AG10803 (cell line): ENCODE measurements at regions not wholly inside any gene's neighbourhood (a gene's known extent, or its start where the extent isn't known, plus 50 kb on each side); places are given as distances from the start of the nearest gene placed in this dataset.

Source experiments
- DNase-seq: peaks from one replicate; pipeline ENCODE4 v3.0.0; 2010; ENCODE audit warnings: low read depth
- H3K4me3 ChIP-seq: 2 replicates; pipeline ENCODE4 v1.5.1; 2011; ENCODE audit warnings: mild to moderate bottlenecking, low read length, control low read depth
- TF ChIP-seq, protein P1 (sequence below): conservative IDR thresholded peaks from 2 replicates; pipeline ENCODE4 v1.5.1; 2011; ENCODE audit warnings: mild to moderate bottlenecking, low read length, control low read depth, inconsistent platforms

DNA sequence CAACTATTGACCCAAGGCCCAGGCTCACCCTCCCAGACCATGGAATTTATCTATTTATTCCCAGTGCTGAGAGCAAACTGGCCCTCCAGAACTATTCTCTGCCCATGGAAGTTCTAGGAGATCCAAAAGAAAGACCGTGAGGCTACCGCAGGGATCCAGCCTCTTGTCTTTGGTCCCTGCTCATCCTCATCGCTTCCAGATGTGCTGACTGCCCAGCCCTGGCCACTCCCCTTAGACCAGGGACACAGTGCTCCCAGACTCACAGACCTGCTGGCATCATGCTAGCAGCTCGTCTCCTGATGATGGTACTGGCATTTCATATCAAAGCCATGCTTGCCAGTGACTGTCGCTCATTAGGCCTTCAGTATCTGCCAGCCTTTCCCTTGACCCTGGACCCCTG is 405.7 kb upstream of the PPP2R3A start:
- H3K4me3 ChIP-seq, result no peak overlapping the region
- TF ChIP-seq, protein P1, sequence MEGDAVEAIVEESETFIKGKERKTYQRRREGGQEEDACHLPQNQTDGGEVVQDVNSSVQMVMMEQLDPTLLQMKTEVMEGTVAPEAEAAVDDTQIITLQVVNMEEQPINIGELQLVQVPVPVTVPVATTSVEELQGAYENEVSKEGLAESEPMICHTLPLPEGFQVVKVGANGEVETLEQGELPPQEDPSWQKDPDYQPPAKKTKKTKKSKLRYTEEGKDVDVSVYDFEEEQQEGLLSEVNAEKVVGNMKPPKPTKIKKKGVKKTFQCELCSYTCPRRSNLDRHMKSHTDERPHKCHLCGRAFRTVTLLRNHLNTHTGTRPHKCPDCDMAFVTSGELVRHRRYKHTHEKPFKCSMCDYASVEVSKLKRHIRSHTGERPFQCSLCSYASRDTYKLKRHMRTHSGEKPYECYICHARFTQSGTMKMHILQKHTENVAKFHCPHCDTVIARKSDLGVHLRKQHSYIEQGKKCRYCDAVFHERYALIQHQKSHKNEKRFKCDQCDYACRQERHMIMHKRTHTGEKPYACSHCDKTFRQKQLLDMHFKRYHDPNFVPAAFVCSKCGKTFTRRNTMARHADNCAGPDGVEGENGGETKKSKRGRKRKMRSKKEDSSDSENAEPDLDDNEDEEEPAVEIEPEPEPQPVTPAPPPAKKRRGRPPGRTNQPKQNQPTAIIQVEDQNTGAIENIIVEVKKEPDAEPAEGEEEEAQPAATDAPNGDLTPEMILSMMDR, result no peak

DNA sequence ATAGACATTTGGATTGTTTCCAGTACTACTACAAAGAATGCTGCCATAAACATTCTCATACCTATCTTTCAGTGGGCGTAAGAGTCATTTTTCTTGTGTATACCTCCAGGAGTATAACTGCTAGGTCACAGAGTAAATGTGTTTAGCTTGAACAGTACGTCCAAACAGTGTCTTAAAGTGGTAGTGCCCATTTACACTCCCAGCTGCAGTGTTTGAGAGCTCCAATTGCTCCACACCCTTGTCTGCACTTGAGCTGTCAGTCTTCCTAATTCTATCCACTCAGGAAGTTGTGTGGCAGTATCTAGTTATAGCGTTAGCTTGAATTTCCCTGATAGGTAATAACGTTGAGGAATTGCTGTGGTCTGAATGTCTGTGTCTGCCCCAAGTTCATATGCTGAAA is 404.7 kb upstream of the PPP2R3A start:
- TF ChIP-seq, protein P1, result no peak
- H3K4me3 ChIP-seq, result no peak overlapping the region
- DNase-seq, result no peak

More for the DNA sequence above, 405.7 kb upstream of the PPP2R3A start:
- no peak for DNase-seq

DNA sequence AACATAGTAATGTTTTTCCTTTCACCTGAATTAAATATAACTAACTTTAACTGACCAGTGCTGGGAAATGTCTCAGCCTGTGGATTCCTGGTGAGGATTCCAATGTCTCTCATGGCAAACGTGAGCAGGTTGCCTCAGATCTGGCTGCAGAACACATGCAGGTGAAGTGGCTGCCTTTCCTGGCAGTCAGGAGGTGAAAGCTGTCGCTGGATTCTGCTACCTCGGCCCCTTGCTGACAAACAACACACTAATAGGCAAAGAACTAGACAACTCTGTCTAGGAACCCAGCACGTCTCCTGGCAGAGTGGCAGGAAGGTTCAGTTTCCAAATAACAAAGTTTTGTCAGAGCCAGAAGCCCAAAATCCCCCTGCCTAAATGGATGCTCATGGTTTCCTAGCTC is 400.8 kb upstream of the PPP2R3A start:
- no peak overlapping the region for H3K4me3 ChIP-seq
- no peak for DNase-seq
- TF ChIP-seq, protein P1, result no peak

DNA sequence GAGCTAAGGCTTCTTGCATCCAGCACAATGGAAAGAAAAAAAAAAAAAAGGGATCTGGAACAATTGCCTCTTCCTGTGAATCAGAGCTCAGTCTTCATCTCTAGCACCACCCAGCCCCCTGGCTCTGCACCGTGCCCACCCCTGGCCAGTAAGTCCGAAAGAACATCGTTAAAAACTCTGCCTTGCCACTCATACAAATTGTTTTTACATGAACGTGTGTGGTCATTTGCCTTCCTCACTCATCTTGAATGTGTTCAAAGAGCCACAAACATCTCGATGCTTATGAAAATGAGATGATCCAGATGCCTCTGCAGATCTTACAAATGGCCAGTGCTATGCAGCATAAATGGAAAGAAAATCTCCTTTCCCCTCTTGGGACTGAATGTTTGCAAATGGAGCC is 400.0 kb upstream of the PPP2R3A start:
- DNase-seq, result peak; percentile 75
- TF ChIP-seq, protein P1, result no peak
- H3K4me3 ChIP-seq, result no peak overlapping the region

- H3K4me3 ChIP-seq, result no peak overlapping the region
- TF ChIP-seq, protein P1, result no peak
- no peak for DNase-seq
Observed at GRCh38 chr3:135567223-135567622, 398.3 kb upstream of the PPP2R3A start.

- no peak for DNase-seq
- H3K4me3 ChIP-seq, result no peak overlapping the region
- TF ChIP-seq, protein P1, result no peak
Observed at GRCh38 chr3:135576751-135577150, 388.8 kb upstream of the PPP2R3A start.

- H3K4me3 ChIP-seq, result no peak overlapping the region
- DNase-seq, result no peak
- TF ChIP-seq, protein P1, result no peak
Observed at GRCh38 chr3:135581806-135582205, 383.7 kb upstream of the PPP2R3A start.
